Esophagus squamous epithelium (tissue), 4 donors: ENCODE measurements at regions not wholly inside any gene's neighbourhood (a gene's known extent, or its start where the extent isn't known, plus 50 kb on each side); places are given as distances from the start of the nearest gene placed in this dataset.

ENCODE experiments used
- POLR2A ChIP-seq, 4 donors: fragments of 450-650 bp; IDR thresholded peaks; one replicate each; pipeline ENCODE4 v1.6.1; 2017; ENCODE audit warnings: antibody characterized with exemption in 4 of 4, mild to moderate bottlenecking in 4 of 4, moderate library complexity in 3 of 4
- TF ChIP-seq, protein P1 (sequence below), 6 experiments: fragments of 450-650 bp in 4 of 6; fragments of 200-600 bp in 2 of 6; sonication (generic) in 2 of 6; IDR thresholded peaks; one replicate each; pipeline ENCODE4 v1.5.1; 2016 to 2019; ENCODE audit warnings: antibody characterized with exemption in 6 of 6, mild to moderate bottlenecking in 4 of 6, moderate library complexity in 4 of 6

DNA sequence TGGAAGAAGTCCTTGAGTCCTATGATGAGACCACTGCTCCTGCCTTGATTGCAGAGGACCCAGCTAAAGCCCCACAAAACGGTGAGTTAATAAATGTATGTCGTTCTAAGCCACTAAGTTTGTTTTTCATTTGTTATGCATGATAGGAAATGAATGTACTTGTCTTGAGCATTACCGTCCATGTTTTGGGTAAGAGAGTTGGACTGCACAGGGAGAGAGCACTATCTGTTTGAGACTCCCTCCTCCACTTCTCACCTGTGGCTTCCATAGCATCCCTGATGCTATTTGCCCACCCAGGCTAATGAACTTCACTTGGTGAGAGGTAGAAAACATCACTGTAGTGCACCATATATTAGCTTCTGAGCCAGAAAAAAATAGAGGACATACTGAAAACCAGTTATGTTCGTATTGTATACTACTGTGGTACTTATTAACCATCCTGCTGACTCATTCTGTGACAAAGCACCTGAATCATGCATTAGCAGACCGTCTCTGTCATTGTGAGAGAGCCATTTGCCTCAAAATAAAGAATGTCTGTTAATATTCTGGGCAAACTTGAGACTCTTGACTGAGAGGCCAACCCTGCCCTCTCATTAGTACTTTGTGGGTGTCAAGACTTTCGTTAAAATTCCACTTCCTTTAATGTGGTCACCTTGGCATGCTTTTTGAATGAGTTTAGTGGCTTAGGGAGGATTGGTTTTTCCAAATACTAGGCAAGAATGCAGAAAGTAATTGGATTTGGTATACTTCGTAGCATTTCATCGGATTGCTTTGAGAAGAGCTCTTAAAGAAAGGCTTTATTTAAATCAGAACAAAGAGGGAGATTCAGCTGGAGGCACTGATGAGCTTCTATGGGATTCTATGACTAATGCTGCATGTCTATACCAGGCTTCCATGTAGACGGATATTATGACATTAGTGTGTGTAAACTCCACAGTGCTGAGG, 99.3 kb upstream of the GRPR start:
- TF ChIP-seq POLR2A (IDR thresholded peaks at IDR 0.05) = no peak
- TF ChIP-seq, protein P1, sequence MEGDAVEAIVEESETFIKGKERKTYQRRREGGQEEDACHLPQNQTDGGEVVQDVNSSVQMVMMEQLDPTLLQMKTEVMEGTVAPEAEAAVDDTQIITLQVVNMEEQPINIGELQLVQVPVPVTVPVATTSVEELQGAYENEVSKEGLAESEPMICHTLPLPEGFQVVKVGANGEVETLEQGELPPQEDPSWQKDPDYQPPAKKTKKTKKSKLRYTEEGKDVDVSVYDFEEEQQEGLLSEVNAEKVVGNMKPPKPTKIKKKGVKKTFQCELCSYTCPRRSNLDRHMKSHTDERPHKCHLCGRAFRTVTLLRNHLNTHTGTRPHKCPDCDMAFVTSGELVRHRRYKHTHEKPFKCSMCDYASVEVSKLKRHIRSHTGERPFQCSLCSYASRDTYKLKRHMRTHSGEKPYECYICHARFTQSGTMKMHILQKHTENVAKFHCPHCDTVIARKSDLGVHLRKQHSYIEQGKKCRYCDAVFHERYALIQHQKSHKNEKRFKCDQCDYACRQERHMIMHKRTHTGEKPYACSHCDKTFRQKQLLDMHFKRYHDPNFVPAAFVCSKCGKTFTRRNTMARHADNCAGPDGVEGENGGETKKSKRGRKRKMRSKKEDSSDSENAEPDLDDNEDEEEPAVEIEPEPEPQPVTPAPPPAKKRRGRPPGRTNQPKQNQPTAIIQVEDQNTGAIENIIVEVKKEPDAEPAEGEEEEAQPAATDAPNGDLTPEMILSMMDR (IDR thresholded peaks at IDR 0.05) = no peak
